Transverse colon (tissue), 4 donors: ENCODE measurements at regions not wholly inside any gene's neighbourhood (a gene's known extent, or its start where the extent isn't known, plus 50 kb on each side); places are given as distances from the start of the nearest gene placed in this dataset.

Experiments used
- EP300 ChIP-seq: sonication (generic); formaldehyde crosslinking; IDR thresholded peaks from one replicate; pipeline ENCODE4 v1.6.1; 2017; ENCODE audit warnings: antibody characterized with exemption, low read depth
- POLR2A ChIP-seq: fragments of 450-650 bp; IDR thresholded peaks from one replicate; pipeline ENCODE4 v1.6.1; 2016; ENCODE audit warnings: antibody characterized with exemption, mild to moderate bottlenecking, moderate library complexity
- POLR2AphosphoS5 ChIP-seq, 3 donors: sonication (generic); formaldehyde crosslinking; IDR thresholded peaks; one replicate each; pipeline ENCODE4 v1.6.1; 2016; ENCODE audit warnings: antibody characterized with exemption in 3 of 3
- TF ChIP-seq, protein P1 (sequence below), 5 experiments: fragments of 200-600 bp in 3 of 5; fragments of 450-650 bp in 2 of 5; sonication (generic) in 3 of 5; IDR thresholded peaks; 1 replicate in 2 of 5; 2 replicates in 3 of 5; pipeline ENCODE4 v1.5.1; 2016 to 2017; ENCODE audit warnings: antibody characterized with exemption in 5 of 5, inconsistent platforms in 3 of 5, mild to moderate bottlenecking in 2 of 5, moderate library complexity in 1 of 5

DNA sequence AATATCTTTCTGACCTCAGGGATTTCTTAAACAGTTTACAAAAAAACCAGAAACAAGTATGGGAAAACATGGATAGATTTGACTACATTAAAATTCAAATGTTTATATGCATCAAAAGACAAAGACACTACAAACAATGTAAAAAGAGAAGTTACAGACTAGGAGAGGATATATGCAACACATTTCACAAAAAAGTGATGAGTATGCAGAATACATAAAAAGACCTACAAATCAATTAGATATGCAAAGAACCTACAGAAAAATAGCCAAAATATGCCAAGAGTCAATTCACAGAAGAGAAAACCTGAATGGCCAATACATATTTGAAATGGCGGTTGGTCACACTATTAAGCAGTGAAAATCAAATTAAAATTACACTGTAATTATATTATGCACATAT, 175.0 kb downstream of the FOXD2 start:
- TF ChIP-seq, protein P1, sequence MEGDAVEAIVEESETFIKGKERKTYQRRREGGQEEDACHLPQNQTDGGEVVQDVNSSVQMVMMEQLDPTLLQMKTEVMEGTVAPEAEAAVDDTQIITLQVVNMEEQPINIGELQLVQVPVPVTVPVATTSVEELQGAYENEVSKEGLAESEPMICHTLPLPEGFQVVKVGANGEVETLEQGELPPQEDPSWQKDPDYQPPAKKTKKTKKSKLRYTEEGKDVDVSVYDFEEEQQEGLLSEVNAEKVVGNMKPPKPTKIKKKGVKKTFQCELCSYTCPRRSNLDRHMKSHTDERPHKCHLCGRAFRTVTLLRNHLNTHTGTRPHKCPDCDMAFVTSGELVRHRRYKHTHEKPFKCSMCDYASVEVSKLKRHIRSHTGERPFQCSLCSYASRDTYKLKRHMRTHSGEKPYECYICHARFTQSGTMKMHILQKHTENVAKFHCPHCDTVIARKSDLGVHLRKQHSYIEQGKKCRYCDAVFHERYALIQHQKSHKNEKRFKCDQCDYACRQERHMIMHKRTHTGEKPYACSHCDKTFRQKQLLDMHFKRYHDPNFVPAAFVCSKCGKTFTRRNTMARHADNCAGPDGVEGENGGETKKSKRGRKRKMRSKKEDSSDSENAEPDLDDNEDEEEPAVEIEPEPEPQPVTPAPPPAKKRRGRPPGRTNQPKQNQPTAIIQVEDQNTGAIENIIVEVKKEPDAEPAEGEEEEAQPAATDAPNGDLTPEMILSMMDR (IDR thresholded peaks at IDR 0.05) = no peak
- no peak for TF ChIP-seq POLR2A
- no peak for TF ChIP-seq EP300
- TF ChIP-seq POLR2AphosphoS5 (IDR thresholded peaks at IDR 0.05) = no peak
